ENCODE measurements at regions not wholly inside any gene's neighbourhood (a gene's known extent, or its start where the extent isn't known, plus 50 kb on each side); places are given as distances from the start of the nearest gene placed in this dataset.

- Histone ChIP-seq H3K36me3 (ENCODE audit: insufficient read depth) (no peaks in the 10 kb centered on the region), H3K4me1 (ENCODE audit: insufficient read depth) (no peaks in the 10 kb centered on the region), H3K4me3 (ENCODE audit: low read depth, low read length) (no peak overlapping the region), H3K27ac (ENCODE audit: low read depth) (no peak overlapping the region)
- 94% methylated on average over 4 of the region's 4 CpGs for WGBS
- no peak for DNase-seq (ENCODE audit: extremely low spot score)
These were observed 167.6 kb upstream of the ID2 start for GRCh38 chr2:8514274-8514662.

GRCh38 chr2:8514796-8515758, 166.8 kb upstream of the ID2 start:
- H3K36me3 ChIP-seq (ENCODE audit: insufficient read depth): no peaks in the 10 kb centered on the region
- no peak for DNase-seq (ENCODE audit: extremely low spot score)
- no peak overlapping the region for H3K4me3 ChIP-seq (ENCODE audit: low read depth, low read length)
- H3K27ac ChIP-seq (ENCODE audit: low read depth): no peak overlapping the region
- WGBS: 65% methylated on average over 14 of the region's 14 CpGs
- H3K4me1 ChIP-seq (ENCODE audit: insufficient read depth): no peaks in the 10 kb centered on the region

- DNase-seq (ENCODE audit: extremely low spot score): no peak
- H3K27ac ChIP-seq (ENCODE audit: low read depth): no peak overlapping the region
These were observed 165.9 kb upstream of the ID2 start for GRCh38 chr2:8515864-8516533.

GRCh38 chr2:8517850-8518498, 163.9 kb upstream of the ID2 start:
- WGBS: 91% methylated on average over 16 of the region's 16 CpGs
- H3K36me3 ChIP-seq (ENCODE audit: insufficient read depth): no peaks in the 10 kb centered on the region
- no peak overlapping the region for H3K27ac ChIP-seq (ENCODE audit: low read depth)
- no peaks in the 10 kb centered on the region for H3K4me1 ChIP-seq (ENCODE audit: insufficient read depth)
- DNase-seq (ENCODE audit: extremely low spot score): no peak
- no peak overlapping the region for H3K4me3 ChIP-seq (ENCODE audit: low read depth, low read length)

More at GRCh38 chr2:8515864-8516533, 165.9 kb upstream of the ID2 start:
- H3K4me3 ChIP-seq (ENCODE audit: low read depth, low read length): no peak overlapping the region
- no peaks in the 10 kb centered on the region for H3K36me3 ChIP-seq (ENCODE audit: insufficient read depth)
- H3K4me1 ChIP-seq (ENCODE audit: insufficient read depth): no peaks in the 10 kb centered on the region
- 90% methylated on average over 5 of the region's 5 CpGs for WGBS

- no peaks in the 10 kb centered on the region for H3K36me3 ChIP-seq (ENCODE audit: insufficient read depth)
- no peaks in the 10 kb centered on the region for H3K4me1 ChIP-seq (ENCODE audit: insufficient read depth)
- no peak overlapping the region for H3K4me3 ChIP-seq (ENCODE audit: low read depth, low read length)
- DNase-seq (ENCODE audit: extremely low spot score): no peak
- H3K27ac ChIP-seq (ENCODE audit: low read depth): no peak overlapping the region
- 84% methylated on average over 8 of the region's 8 CpGs for WGBS
These were observed 162.7 kb upstream of the ID2 start for GRCh38 chr2:8518979-8519668.

- no peak for DNase-seq (ENCODE audit: extremely low spot score)
- Histone ChIP-seq H3K4me3 (ENCODE audit: low read depth, low read length) (no peak overlapping the region), H3K4me1 (ENCODE audit: insufficient read depth) (no peaks in the 10 kb centered on the region), H3K27ac (ENCODE audit: low read depth) (no peak overlapping the region), H3K36me3 (ENCODE audit: insufficient read depth) (no peaks in the 10 kb centered on the region)
- 81% methylated on average over 5 of the region's 5 CpGs for WGBS
These were observed 161.0 kb upstream of the ID2 start for GRCh38 chr2:8520791-8521344.

GRCh38 chr2:8522687-8523086, 159.2 kb upstream of the ID2 start:
- H3K27ac ChIP-seq (ENCODE audit: low read depth): no peak overlapping the region
- DNase-seq (ENCODE audit: extremely low spot score): no peak
- H3K4me1 ChIP-seq (ENCODE audit: insufficient read depth): no peaks in the 10 kb centered on the region
- WGBS: 83% methylated on average over 2 of the region's 2 CpGs
- no peaks in the 10 kb centered on the region for H3K36me3 ChIP-seq (ENCODE audit: insufficient read depth)
- H3K4me3 ChIP-seq (ENCODE audit: low read depth, low read length): no peak overlapping the region

GRCh38 chr2:8524388-8524787, 157.5 kb upstream of the ID2 start:
- WGBS: 97% methylated on average over 9 of the region's 9 CpGs
- no peak overlapping the region for H3K27ac ChIP-seq (ENCODE audit: low read depth)
- no peaks in the 10 kb centered on the region for H3K36me3 ChIP-seq (ENCODE audit: insufficient read depth)
- no peak overlapping the region for H3K4me3 ChIP-seq (ENCODE audit: low read depth, low read length)
- no peak for DNase-seq (ENCODE audit: extremely low spot score)
- no peaks in the 10 kb centered on the region for H3K4me1 ChIP-seq (ENCODE audit: insufficient read depth)

GRCh38 chr2:8524823-8525222, 157.0 kb upstream of the ID2 start:
- 93% methylated on average over 8 of the region's 8 CpGs for WGBS
- Histone ChIP-seq H3K4me3 (ENCODE audit: low read depth, low read length) (no peak overlapping the region), H3K36me3 (ENCODE audit: insufficient read depth) (no peaks in the 10 kb centered on the region), H3K27ac (ENCODE audit: low read depth) (no peak overlapping the region), H3K4me1 (ENCODE audit: insufficient read depth) (no peaks in the 10 kb centered on the region)
- no peak for DNase-seq (ENCODE audit: extremely low spot score)

- H3K4me3 ChIP-seq (ENCODE audit: low read depth, low read length): no peak overlapping the region
- 88% methylated on average over 7 of the region's 7 CpGs for WGBS
These were observed 156.6 kb upstream of the ID2 start for GRCh38 chr2:8525236-8525581.

GRCh38 chr2:8525582-8526402, 156.1 kb upstream of the ID2 start:
- 59% methylated on average over 14 of the region's 14 CpGs for WGBS

More at GRCh38 chr2:8525236-8525581, 156.6 kb upstream of the ID2 start:
- no peak for DNase-seq (ENCODE audit: extremely low spot score)
- Histone ChIP-seq H3K27ac (ENCODE audit: low read depth) (no peak overlapping the region), H3K4me1 (ENCODE audit: insufficient read depth) (no peaks in the 10 kb centered on the region), H3K36me3 (ENCODE audit: insufficient read depth) (no peaks in the 10 kb centered on the region)

GRCh38 chr2:8526403-8526696, 155.5 kb upstream of the ID2 start:
- Histone ChIP-seq H3K4me3 (ENCODE audit: low read depth, low read length) (no peak overlapping the region), H3K36me3 (ENCODE audit: insufficient read depth) (no peaks in the 10 kb centered on the region), H3K4me1 (ENCODE audit: insufficient read depth) (no peaks in the 10 kb centered on the region), H3K27ac (ENCODE audit: low read depth) (no peak overlapping the region)
- DNase-seq (ENCODE audit: extremely low spot score): no peak
- 90% methylated on average over 3 of the region's 3 CpGs for WGBS

More at GRCh38 chr2:8525582-8526402, 156.1 kb upstream of the ID2 start:
- Histone ChIP-seq H3K4me1 (ENCODE audit: insufficient read depth) (no peaks in the 10 kb centered on the region), H3K36me3 (ENCODE audit: insufficient read depth) (no peaks in the 10 kb centered on the region), H3K27ac (ENCODE audit: low read depth) (no peak overlapping the region), H3K4me3 (ENCODE audit: low read depth, low read length) (no peak overlapping the region)
- DNase-seq (ENCODE audit: extremely low spot score): no peak

GRCh38 chr2:8527031-8527430, 154.8 kb upstream of the ID2 start:
- H3K36me3 ChIP-seq (ENCODE audit: insufficient read depth): no peaks in the 10 kb centered on the region
- H3K27ac ChIP-seq (ENCODE audit: low read depth): no peak overlapping the region
- no peak overlapping the region for H3K4me3 ChIP-seq (ENCODE audit: low read depth, low read length)
- no peaks in the 10 kb centered on the region for H3K4me1 ChIP-seq (ENCODE audit: insufficient read depth)
- 79% methylated on average over 4 of the region's 4 CpGs for WGBS
- no peak for DNase-seq (ENCODE audit: extremely low spot score)
